IMR-90 (cell line): ENCODE measurements at regions not wholly inside any gene's neighbourhood (a gene's known extent, or its start where the extent isn't known, plus 50 kb on each side); places are given as distances from the start of the nearest gene placed in this dataset.
A peak's percentile ranks its signal among the peaks of the same experiment; 100 is the strongest.

Source experiments
- ATAC-seq: fragments of 200-7000 bp; cut with Tn5 transposase; 2 replicates; pipeline ENCODE4 v1.9.1; 2020; ENCODE audit warnings: low read depth, mild to moderate bottlenecking, moderate library complexity
- BruUV-seq: library from RNA; stranded (reverse); fragments of 400-500 nt; replicated peaks from 2 replicates; lab custom pipeline; 2021; lab: Mats Ljungman, UMichigan
- CTCF ChIA-PET: fragments of 300-600 bp; formaldehyde crosslinking; extraction: SDS; loops from one replicate; lab custom pipeline; 2021; ENCODE audit warnings: antibody characterized with exemption; lab: Yijun Ruan, JAX
- POLR2A ChIA-PET: fragments of 300-600 bp; sonication (Branson Sonifier 250); formaldehyde crosslinking; loops from one replicate; lab custom pipeline; 2022; ENCODE audit warnings: antibody characterized with exemption; ENCODE audit not compliant: unreplicated experiment; lab: Charles Lee
- DNase-seq: peaks from one replicate; pipeline ENCODE4 v3.0.0; 2013
- H2AFZ ChIP-seq: replicated peaks from 2 replicates; pipeline ENCODE3; 2013; ENCODE audit warnings: low read length, mild to moderate bottlenecking; ENCODE audit not compliant: poor library complexity
- H2AK5ac ChIP-seq: 2 replicates; pipeline ENCODE4 v1.6.1; 2013; ENCODE audit warnings: low read depth, low read length, inconsistent platforms
- H2AK9ac ChIP-seq: replicated peaks from 2 replicates; pipeline ENCODE3; 2013; ENCODE audit warnings: mild to moderate bottlenecking, low read depth, low read length, moderate library complexity; ENCODE audit not compliant: poor library complexity
- H2BK120ac ChIP-seq: 2 replicates; pipeline ENCODE4 v1.6.1; 2013; ENCODE audit warnings: low read depth, low read length, inconsistent platforms
- H2BK15ac ChIP-seq: 3 replicates; pipeline ENCODE4 v1.6.1; 2013; ENCODE audit warnings: low read depth, low read length, inconsistent platforms
- H2BK20ac ChIP-seq: 2 replicates; pipeline ENCODE4 v1.6.1; 2013; ENCODE audit warnings: low read depth, mild to moderate bottlenecking, inconsistent platforms, low read length, moderate library complexity
- H2BK5ac ChIP-seq: 2 replicates; pipeline ENCODE4 v1.6.1; 2013; ENCODE audit warnings: mild to moderate bottlenecking, low read depth, low read length, inconsistent platforms; ENCODE audit not compliant: poor library complexity, severe bottlenecking
- H3K14ac ChIP-seq: replicated peaks from 2 replicates; pipeline ENCODE4 v1.6.1; 2013; ENCODE audit warnings: low read depth, low read length, inconsistent platforms
- H3K18ac ChIP-seq: 2 replicates; pipeline ENCODE4 v1.6.1; 2013; ENCODE audit warnings: low read depth, low read length, control low read depth
- H3K23ac ChIP-seq: 2 replicates; pipeline ENCODE4 v1.6.1; 2013; ENCODE audit warnings: low read depth, low read length, inconsistent platforms
- H3K27ac ChIP-seq: 2 replicates; pipeline ENCODE4 v1.5.1; 2013; ENCODE audit warnings: mild to moderate bottlenecking, control low read depth, low read length; ENCODE audit not compliant: insufficient read depth
- H3K27me3 ChIP-seq: 2 replicates; pipeline ENCODE4 v1.6.1; 2013; ENCODE audit warnings: low read length; ENCODE audit not compliant: control insufficient read depth, insufficient read depth
- H3K36me3 ChIP-seq: 2 replicates; pipeline ENCODE4 v1.6.1; 2013; ENCODE audit warnings: low read length, mixed read lengths; ENCODE audit not compliant: control insufficient read depth, insufficient read depth
- H3K4ac ChIP-seq: 2 replicates; pipeline ENCODE4 v1.6.1; 2013; ENCODE audit warnings: low read depth, low read length, inconsistent platforms
- H3K4me1 ChIP-seq: 2 replicates; pipeline ENCODE4 v1.6.1; 2013; ENCODE audit warnings: low read length, mixed read lengths; ENCODE audit not compliant: control insufficient read depth, insufficient read depth
- H3K4me2 ChIP-seq: 2 replicates; pipeline ENCODE4 v1.6.1; 2013; ENCODE audit warnings: low read depth, mild to moderate bottlenecking, control low read depth, low read length, moderate library complexity
- H3K4me3 ChIP-seq: 2 replicates; pipeline ENCODE4 v1.5.1; 2013; ENCODE audit warnings: low read depth, mild to moderate bottlenecking, control low read depth, low read length, moderate library complexity; ENCODE audit not compliant: insufficient read depth
- H3K56ac ChIP-seq: 2 replicates; pipeline ENCODE4 v1.6.1; 2013; ENCODE audit warnings: low read length, inconsistent platforms; ENCODE audit not compliant: insufficient read depth; ENCODE audit errors: extremely low read depth
- H3K79me1 ChIP-seq, 2 experiments: 2 replicates each; pipeline ENCODE4 v1.6.1; 2013; ENCODE audit warnings: low read length in 2 of 2, inconsistent platforms in 1 of 2, low read depth in 1 of 2
- H3K9ac ChIP-seq: 2 replicates; pipeline ENCODE4 v1.6.1; 2013; ENCODE audit warnings: low read depth, low read length, control low read depth
- H3K9me1 ChIP-seq: 2 replicates; pipeline ENCODE4 v1.6.1; 2013; ENCODE audit warnings: low read length, inconsistent platforms; ENCODE audit not compliant: insufficient read depth
- H3K9me3 ChIP-seq: 2 replicates; pipeline ENCODE4 v1.6.1; 2013; ENCODE audit warnings: low read length; ENCODE audit not compliant: control insufficient read depth, insufficient read depth
- H4K20me1 ChIP-seq: 2 replicates; pipeline ENCODE4 v1.6.1; 2013; ENCODE audit warnings: low read length, inconsistent platforms; ENCODE audit not compliant: insufficient read depth
- H4K5ac ChIP-seq: 2 replicates; pipeline ENCODE4 v1.6.1; 2013; ENCODE audit warnings: mild to moderate bottlenecking, low read depth, low read length, control low read depth
- H4K8ac ChIP-seq, 2 experiments: 2 replicates each; pipeline ENCODE4 v1.6.1; 2013; ENCODE audit warnings: low read depth in 2 of 2, low read length in 2 of 2, control low read depth in 1 of 2, inconsistent platforms in 1 of 2
- H4K91ac ChIP-seq: 2 replicates; pipeline ENCODE4 v1.6.1; 2013; ENCODE audit warnings: low read depth, low read length, inconsistent platforms; ENCODE audit not compliant: insufficient read depth
- CEBPB ChIP-seq: IDR thresholded peaks from 2 replicates; pipeline ENCODE4 v1.6.1; 2012; ENCODE audit warnings: low read depth, low read length, improper control_type of control experiment
- ELK1 ChIP-seq: fragments of 150-350 bp; IDR thresholded peaks from 2 replicates; pipeline ENCODE4 v1.6.1; 2016; ENCODE audit warnings: low read depth, mild to moderate bottlenecking, low read length, moderate library complexity, borderline replicate concordance
- FOS ChIP-seq: fragments of 150-350 bp; IDR thresholded peaks from 2 replicates; pipeline ENCODE4 v1.6.1; 2016; ENCODE audit warnings: low read depth, low read length
- MAFK ChIP-seq: IDR thresholded peaks from 2 replicates; pipeline ENCODE4 v1.6.1; 2012; ENCODE audit warnings: low read depth, low read length, improper control_type of control experiment
- MAZ ChIP-seq: IDR thresholded peaks from 2 replicates; pipeline ENCODE4 v1.6.1; 2012; ENCODE audit warnings: low read depth, mild to moderate bottlenecking, low read length, improper control_type of control experiment, moderate library complexity, borderline replicate concordance
- MXI1 ChIP-seq: IDR thresholded peaks from 2 replicates; pipeline ENCODE4 v1.6.1; 2012; ENCODE audit warnings: low read depth, mild to moderate bottlenecking, low read length, moderate library complexity, borderline replicate concordance
- POLR2A ChIP-seq: IDR thresholded peaks from 2 replicates; pipeline ENCODE4 v1.6.1; 2012; ENCODE audit warnings: mild to moderate bottlenecking, low read depth, low read length
- RAD21 ChIP-seq: IDR thresholded peaks from 2 replicates; pipeline ENCODE4 v1.6.1; 2012; ENCODE audit warnings: low read length, improper control_type of control experiment
- RCOR1 ChIP-seq: IDR thresholded peaks from 2 replicates; pipeline ENCODE4 v1.6.1; 2012; ENCODE audit warnings: mild to moderate bottlenecking, low read length, improper control_type of control experiment; ENCODE audit not compliant: insufficient replicate concordance
- WGBS, 2 experiments: methylation state at CpG; one replicate each; pipeline versions ENCODE4 v1.1.5 to v1.1.7; 2013; ENCODE audit warnings: missing lambda C conversion rate in 2 of 2; ENCODE audit not compliant: insufficient read length in 1 of 2; ENCODE audit errors: extremely low coverage in 2 of 2; 5-methylcytosine and 5-hydroxymethylcytosine counted together
- dilution Hi-C: fragments of 300-500 bp; cut with HindIII; formaldehyde crosslinking; loops from one replicate; pipeline ENCODE4 v1.14.3; 2018; ENCODE audit warnings: low sequenced_read_pairs; ENCODE audit not compliant: unreplicated experiment
- in situ Hi-C: fragments of 300-500 bp; cut with MboI; formaldehyde crosslinking; loops from 3 replicates; pipeline ENCODE4 v1.14.3; 2019; ENCODE audit warnings: low sequenced_read_pairs, inconsistent platforms, mixed read lengths
- intact Hi-C: fragments of 100-400 bp; cut with micrococcal nuclease; formaldehyde crosslinking; loops from 2 replicates; pipeline ENCODE4 v1.10.0; 2022
- TF ChIP-seq, protein P1 (sequence below): conservative IDR thresholded peaks from 2 replicates; pipeline ENCODE4 v1.5.1; 2012; ENCODE audit warnings: mild to moderate bottlenecking, low read depth, low read length, improper control_type of control experiment

GRCh38 chr5:34551911-34552433, 104.2 kb upstream of the RAI14 start:
- TF ChIP-seq RAD21 (no peak), MXI1 (no peak), MAFK (no peak), CEBPB (no peak), ELK1 (no peak), FOS (no peak), MAZ (no peak), POLR2A (no peak), RCOR1 (no peak)
- TF ChIP-seq, protein P1, sequence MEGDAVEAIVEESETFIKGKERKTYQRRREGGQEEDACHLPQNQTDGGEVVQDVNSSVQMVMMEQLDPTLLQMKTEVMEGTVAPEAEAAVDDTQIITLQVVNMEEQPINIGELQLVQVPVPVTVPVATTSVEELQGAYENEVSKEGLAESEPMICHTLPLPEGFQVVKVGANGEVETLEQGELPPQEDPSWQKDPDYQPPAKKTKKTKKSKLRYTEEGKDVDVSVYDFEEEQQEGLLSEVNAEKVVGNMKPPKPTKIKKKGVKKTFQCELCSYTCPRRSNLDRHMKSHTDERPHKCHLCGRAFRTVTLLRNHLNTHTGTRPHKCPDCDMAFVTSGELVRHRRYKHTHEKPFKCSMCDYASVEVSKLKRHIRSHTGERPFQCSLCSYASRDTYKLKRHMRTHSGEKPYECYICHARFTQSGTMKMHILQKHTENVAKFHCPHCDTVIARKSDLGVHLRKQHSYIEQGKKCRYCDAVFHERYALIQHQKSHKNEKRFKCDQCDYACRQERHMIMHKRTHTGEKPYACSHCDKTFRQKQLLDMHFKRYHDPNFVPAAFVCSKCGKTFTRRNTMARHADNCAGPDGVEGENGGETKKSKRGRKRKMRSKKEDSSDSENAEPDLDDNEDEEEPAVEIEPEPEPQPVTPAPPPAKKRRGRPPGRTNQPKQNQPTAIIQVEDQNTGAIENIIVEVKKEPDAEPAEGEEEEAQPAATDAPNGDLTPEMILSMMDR: no peak
- BruUV-seq: no TSS peak
- Histone ChIP-seq H3K27ac (no peak overlapping the region), H3K79me1 (no peaks in the 10 kb centered on the region), H2BK120ac (no peak overlapping the region), H3K9me1 (peaks cover 7% of the 10 kb centered on the region), H2AK5ac (no peak overlapping the region), H3K56ac (no peak overlapping the region), H3K36me3 (no peaks in the 10 kb centered on the region), H3K4me3 (no peak overlapping the region), H4K5ac (no peak overlapping the region), H2BK15ac (no peak overlapping the region), H4K91ac (no peak overlapping the region), H2AK9ac (no peak overlapping the region), H3K14ac (no peak overlapping the region), H3K9ac (no peak overlapping the region), H3K23ac (no peak overlapping the region; the same call in 1 of the 2 replicates), H3K4me1 (no peaks in the 10 kb centered on the region), H3K9me3 (peaks cover under 1% of the 10 kb centered on the region; the same call in 1 of the 2 replicates), H3K4me2 (no peak overlapping the region), H4K20me1 (no peaks in the 10 kb centered on the region), H2AFZ (no peak overlapping the region), H2BK20ac (0 out of 2 replicates have a peak overlapping the region, but pooled peaks have one; percentile 5), H3K4ac (no peak overlapping the region), H3K27me3 (no peaks in the 10 kb centered on the region), H2BK5ac (no peak overlapping the region), H4K8ac (no peak overlapping the region), H3K18ac (no peak overlapping the region)
- DNase-seq (peak; percentile 45), ATAC-seq (no peak)
- WGBS, 2 experiments: no CpG with 5 or more reads among the region's 4 CpGs
- POLR2A ChIA-PET: no interaction called here
- dilution Hi-C loops: no loop called here
- in situ Hi-C loops: no loop called here
- CTCF ChIA-PET: interaction anchor here (0.5 kb wide), 1 partner anchor 95 kb away, joined by 4 read pairs; no protein-coding TSS in a partner anchor
- intact Hi-C loops: no loop called here
